HG03039 (cell line): ENCODE measurements at regions not wholly inside any gene's neighbourhood (a gene's known extent, or its start where the extent isn't known, plus 50 kb on each side); places are given as distances from the start of the nearest gene placed in this dataset.
"Not testable (repeated sequence)": the region's sequence is repeated elsewhere in the genome, so short reads cannot be mapped to it uniquely, and the experiment has no call there.

Experiments used
- ATAC-seq: cut with Tn5 transposase; IDR thresholded peaks from one replicate; pipeline ENCODE4 v1.9.1; 2021; ENCODE audit warnings: mild to moderate bottlenecking, moderate library complexity; ENCODE audit not compliant: unreplicated experiment

DNA sequence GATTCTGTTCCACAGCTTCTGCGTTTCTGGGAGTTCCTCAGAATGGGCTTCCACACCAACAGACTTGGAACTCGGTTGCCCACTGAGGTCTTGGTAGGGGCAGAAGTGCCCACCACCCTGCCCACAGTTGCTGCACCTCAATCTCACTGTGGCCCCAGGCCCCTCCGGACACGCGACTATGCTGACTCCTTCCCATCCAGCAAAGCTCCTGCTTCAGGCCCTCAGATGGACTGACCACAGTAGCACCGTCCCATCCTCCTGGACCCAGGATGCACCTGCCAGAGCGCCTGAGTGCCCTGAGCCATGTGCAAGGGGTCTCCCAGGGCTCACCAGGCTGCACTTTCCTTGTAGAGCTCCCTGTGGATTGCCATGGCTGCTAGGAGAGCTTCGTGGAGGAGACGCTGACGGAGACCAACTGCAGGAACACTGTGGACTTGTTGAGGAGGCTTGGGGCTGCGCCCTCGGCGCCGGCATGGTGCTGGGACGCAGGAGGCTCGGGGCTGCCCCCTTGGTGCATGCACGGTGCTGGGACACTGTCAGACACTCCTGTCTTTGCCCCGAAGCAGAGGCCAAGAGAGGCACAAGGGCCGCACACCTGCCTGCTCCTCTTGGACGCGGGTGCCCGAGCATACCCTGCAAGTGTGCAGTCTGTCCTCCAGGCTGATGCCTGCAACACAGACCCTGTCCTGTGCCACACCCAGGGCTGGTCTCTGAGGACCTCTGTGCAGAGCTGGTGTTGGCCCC is 201.3 kb downstream of the LIPI start:
- not testable (repeated sequence) for ATAC-seq

DNA sequence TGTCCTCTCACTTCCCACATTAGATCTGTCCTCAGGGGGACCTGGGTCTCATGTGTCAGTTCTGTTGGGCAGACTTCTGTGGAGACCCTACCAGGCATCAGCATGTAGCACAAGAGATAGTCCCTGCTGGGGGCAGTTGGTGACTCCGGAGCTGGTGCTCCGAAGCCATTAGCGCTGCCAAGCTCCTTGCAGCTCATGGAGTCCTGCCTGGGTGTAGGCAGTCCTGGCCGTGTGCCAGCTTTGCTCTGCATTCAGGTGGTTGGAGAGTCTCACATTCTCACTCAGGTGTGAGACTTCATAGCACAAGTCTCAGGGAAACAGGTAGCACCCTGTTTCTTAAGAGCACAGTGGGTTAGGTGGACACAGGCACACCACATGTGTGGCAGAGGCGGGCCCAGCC is 202.3 kb downstream of the LIPI start:
- not testable (repeated sequence) for ATAC-seq

GRCh38 chr21:14008006-14008405 is 202.7 kb downstream of the LIPI start:
- not testable (repeated sequence) for ATAC-seq

DNA sequence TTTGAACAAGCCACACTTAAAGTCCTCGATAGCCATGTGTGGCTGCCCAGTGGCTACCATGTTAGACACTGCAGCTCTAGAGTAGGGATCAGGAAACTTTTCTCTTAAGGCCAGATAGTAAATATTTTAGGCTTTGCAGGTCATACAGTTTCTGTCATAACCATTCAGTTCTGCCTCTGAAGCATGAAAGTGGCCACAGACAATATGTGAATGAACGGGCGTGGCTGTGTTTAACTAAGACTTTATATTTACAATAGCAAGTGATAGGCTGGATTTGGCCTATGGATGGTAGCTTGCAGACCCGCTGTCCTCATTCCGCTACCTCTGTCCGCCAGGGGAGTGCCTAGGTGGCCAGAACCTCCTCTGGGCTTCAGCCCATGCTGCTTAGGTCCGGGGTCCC is 204.6 kb downstream of the LIPI start:
- ATAC-seq = not testable (repeated sequence)

DNA sequence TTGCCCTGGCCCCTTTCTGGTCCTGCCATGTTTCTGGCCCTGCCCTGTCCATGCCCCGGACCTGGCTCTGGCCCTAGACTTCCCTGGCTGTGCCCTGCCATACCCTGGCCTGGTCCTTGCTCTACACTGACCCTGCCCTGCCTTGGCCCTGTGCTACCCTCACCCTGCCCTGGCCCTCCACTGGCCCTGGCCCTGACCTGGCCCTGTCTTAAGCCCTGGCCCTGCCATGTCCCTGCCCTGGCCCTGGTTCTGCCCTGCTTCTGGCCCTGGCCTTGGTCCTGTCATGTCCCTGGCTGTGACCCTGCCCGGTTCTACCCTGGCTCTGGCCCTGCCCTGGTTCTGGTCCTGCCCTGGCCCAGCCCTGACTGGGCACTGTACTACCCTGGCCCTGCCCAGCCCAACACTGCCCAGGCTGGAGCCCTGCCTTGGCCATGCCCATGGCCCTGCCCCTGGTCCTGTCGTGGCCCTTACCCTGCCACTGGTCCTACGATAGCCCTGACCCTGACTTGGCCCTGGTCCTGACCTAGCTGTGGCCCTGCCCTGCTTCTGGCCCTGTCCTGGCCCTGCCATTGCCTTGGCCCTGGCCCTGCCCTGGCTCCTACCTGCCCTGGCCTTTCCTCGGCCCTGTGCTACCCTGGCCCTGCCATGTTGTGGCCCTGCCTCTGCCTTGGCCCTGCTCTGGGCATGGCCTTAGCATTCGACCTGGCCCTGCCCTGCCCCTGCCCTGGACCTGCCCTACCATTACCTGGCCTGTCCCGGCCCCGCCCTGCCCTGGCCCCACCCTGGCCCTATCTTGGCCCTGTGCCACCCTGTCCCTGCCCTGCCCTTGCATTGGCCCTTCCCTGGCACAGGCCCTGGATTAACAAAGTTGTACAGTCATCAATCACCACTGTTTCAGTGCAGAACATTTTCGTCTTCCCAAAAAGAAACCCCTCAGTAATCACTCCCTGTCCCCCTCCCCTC is 223.5 kb downstream of the LIPI start:
- ATAC-seq = not testable (repeated sequence)

DNA sequence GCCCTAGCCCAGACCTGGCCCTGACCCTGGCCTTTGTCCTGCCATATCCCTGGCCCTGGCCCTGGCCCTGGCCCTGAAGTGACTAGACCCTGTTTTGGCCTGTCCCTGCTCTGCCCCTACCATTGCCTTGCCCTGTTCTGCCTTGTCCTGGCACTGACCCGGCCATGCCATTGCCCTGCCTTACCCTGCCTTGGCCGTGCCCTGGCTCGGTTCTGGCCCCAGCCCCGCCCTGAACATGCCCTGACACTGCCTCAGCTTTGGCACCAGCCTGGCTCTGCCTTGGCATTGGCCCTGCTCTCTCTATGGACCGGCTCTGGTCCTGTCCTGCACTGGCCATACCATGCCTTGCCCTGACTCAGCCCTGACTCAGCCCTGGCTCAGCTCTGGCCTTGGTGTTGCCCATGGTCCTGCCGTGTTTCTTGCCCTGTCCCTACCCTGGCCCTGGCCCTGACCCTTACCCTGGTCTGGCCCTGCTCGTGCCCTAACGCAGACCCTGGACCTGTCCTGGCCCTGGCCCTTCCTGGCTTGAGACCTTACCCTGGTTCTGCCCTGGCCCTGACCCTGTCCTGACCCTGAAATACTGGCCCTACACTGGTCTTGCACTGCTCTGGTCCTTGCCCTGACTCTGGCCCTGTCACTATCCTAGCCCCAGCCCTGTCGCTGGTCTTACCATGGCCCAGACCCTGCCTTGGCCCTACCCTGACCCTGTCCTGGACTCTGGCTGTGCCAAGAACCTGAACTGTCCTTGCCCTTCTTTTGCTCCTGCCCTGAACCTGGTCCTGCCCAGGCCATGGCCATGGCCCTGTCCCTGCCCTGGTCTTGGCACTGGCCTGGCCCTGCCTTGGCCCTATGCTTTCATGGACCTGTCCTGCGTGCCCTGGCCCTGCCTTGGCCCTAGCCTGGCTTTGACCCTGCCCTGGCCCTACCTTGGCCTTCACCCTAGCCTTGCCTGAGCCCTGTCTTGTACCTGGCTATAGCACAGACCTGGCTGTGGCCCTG is 224.6 kb downstream of the LIPI start:
- ATAC-seq = not testable (repeated sequence)

DNA sequence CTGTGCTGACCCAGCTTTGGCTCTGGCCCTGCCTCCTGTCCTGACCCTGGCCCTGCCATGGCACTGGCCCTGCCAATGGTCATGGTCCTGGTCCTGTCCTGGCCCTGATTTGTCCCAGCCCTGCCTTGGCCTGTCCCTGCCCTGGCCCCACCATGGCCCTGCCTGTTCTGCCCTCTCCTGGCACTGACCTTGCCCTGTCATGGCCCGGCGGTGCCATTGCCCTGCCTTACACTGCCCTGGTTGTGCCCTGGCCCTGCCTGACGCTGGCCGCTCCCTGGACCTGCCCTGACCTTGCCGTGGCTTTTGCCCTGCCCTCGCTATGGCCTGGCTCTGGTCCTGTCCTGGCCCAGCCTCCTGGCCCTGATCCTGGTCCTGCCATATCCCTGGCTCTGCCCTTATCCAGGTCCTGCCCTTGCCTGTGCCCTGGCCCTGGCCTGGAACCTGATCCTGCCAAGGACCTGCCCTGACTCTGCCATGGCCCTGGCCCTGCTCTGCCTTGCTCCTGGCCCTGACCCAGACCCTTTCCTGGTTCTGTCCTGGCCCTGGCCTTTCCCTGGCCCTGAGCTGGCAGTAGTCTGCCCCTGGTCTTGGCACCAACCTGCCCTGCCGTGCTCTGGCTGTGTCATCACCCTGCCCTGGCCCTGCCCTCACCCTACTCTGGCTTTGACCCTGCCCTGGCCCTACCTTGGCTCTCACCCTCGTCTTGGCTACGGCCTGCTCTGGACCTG is 225.5 kb downstream of the LIPI start:
- not testable (repeated sequence) for ATAC-seq

GRCh38 chr21:13984728-13985127 is 226.0 kb downstream of the LIPI start:
- not testable (repeated sequence) for ATAC-seq

DNA sequence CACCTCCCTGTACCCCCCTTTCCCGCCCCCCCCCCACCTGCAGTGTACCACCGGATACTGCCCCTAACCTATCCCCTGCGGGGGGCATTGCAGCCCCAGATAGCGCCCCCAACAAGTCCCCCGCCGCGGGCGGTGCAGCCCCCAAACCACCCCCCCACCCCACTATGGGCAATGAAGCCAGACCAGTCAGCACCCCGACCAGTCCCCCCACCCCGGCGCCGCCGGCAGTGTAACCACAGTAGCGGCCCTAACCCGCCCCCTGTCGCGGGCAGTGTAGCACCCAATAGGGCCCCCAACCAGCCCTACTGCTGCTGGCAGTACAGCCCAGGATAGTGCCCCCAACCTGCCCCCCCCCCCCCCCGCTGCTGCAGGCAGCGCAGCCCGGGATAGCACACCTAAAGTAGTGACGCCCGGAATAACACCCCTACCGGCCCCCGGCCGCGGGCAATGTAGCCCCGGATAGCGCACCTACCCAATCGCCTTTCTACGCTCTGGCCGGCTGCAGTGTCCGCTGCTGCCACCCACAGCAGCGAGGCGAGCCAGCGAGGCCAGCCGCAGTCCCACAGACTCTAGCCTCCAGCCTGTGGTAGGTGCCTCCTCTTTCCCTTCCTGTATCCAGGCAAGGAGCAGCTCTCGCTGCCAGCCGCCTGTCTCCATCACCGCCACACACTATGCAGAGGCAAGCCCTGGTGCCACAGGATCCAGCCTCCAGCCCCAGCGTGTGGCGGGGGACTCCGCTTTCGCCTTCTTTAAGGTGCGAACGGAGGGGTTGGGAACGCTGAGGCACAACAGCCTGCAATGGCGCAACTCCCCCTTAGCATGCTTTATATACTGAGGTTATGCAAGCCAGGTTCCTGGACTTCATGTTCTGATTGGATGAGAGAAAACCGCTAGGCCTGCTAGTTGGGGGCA is 229.3 kb downstream of the LIPI start:
- not testable (repeated sequence) for ATAC-seq

- peak; percentile 80 for ATAC-seq
Measured at GRCh38 chr21:13980115-13980662, 230.6 kb downstream of the LIPI start.

GRCh38 chr21:13979608-13980007 is 231.1 kb downstream of the LIPI start:
- ATAC-seq = not testable (repeated sequence)

- ATAC-seq = not testable (repeated sequence)
Measured at GRCh38 chr21:13974582-13974981, 236.2 kb downstream of the LIPI start.

- not testable (repeated sequence) for ATAC-seq
Measured at GRCh38 chr21:13969853-13970252, 240.9 kb downstream of the LIPI start.

GRCh38 chr21:13969002-13969401 is 241.8 kb downstream of the LIPI start:
- not testable (repeated sequence) for ATAC-seq

GRCh38 chr21:13963259-13963658 is 247.5 kb downstream of the LIPI start:
- ATAC-seq = not testable (repeated sequence)

- ATAC-seq = no peak
Measured at GRCh38 chr21:13937236-13937635, 273.5 kb downstream of the LIPI start.

GRCh38 chr21:13936033-13936937 is 274.5 kb downstream of the LIPI start:
- ATAC-seq = not testable (repeated sequence)
